ENCODE measurements at regions not wholly inside any gene's neighbourhood (a gene's known extent, or its start where the extent isn't known, plus 50 kb on each side); places are given as distances from the start of the nearest gene placed in this dataset.

GRCh38 chr10:57925045-57925444 is 342.6 kb downstream of the IPMK start:
- TF ChIP-seq POLR2AphosphoS2 (IDR thresholded peaks at IDR 0.05; ENCODE audit: low read depth, low read length) (no peak), EZH2 (conservative IDR thresholded peaks at IDR 0.05; ENCODE audit: low read depth, low read length) (no peak), NR2F6 (IDR thresholded peaks at IDR 0.05) (no peak), NR2F6 (CRISPR knock-in tag; IDR thresholded peaks at IDR 0.05) (no peak), TCF7 (IDR thresholded peaks at IDR 0.05; ENCODE audit: low read depth) (no peak), ZNF777 (CRISPR knock-in tag; IDR thresholded peaks at IDR 0.05) (no peak), NBN (conservative IDR thresholded peaks at IDR 0.05) (no peak), CEBPB (IDR thresholded peaks at IDR 0.05; ENCODE audit: borderline replicate concordance, low read depth, low read length) (no peak), PCBP2 (optimal IDR thresholded peaks at IDR 0.05; ENCODE audit: low read depth, low read length, poor library complexity, severe bottlenecking) (no peak), POLR2A (IDR thresholded peaks at IDR 0.05; ENCODE audit: insufficient read depth in 1 of 2, low read depth in 2 of 2, low read length in 2 of 2) (no peak), TARDBP (CRISPR knock-in tag; IDR thresholded peaks at IDR 0.05) (no peak)
- TF ChIP-seq, protein P1, sequence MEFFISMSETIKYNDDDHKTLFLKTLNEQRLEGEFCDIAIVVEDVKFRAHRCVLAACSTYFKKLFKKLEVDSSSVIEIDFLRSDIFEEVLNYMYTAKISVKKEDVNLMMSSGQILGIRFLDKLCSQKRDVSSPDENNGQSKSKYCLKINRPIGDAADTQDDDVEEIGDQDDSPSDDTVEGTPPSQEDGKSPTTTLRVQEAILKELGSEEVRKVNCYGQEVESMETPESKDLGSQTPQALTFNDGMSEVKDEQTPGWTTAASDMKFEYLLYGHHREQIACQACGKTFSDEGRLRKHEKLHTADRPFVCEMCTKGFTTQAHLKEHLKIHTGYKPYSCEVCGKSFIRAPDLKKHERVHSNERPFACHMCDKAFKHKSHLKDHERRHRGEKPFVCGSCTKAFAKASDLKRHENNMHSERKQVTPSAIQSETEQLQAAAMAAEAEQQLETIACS (CRISPR knock-in tag; IDR thresholded peaks at IDR 0.05) = no peak
- TF ChIP-seq, protein P2, sequence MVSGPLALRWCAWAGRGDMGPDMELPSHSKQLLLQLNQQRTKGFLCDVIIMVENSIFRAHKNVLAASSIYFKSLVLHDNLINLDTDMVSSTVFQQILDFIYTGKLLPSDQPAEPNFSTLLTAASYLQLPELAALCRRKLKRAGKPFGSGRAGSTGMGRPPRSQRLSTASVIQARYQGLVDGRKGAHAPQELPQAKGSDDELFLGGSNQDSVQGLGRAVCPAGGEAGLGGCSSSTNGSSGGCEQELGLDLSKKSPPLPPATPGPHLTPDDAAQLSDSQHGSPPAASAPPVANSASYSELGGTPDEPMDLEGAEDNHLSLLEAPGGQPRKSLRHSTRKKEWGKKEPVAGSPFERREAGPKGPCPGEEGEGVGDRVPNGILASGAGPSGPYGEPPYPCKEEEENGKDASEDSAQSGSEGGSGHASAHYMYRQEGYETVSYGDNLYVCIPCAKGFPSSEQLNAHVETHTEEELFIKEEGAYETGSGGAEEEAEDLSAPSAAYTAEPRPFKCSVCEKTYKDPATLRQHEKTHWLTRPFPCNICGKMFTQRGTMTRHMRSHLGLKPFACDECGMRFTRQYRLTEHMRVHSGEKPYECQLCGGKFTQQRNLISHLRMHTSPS (CRISPR knock-in tag; IDR thresholded peaks at IDR 0.05; ENCODE audit: low read depth) = no peak
- TF ChIP-seq, protein P3, sequence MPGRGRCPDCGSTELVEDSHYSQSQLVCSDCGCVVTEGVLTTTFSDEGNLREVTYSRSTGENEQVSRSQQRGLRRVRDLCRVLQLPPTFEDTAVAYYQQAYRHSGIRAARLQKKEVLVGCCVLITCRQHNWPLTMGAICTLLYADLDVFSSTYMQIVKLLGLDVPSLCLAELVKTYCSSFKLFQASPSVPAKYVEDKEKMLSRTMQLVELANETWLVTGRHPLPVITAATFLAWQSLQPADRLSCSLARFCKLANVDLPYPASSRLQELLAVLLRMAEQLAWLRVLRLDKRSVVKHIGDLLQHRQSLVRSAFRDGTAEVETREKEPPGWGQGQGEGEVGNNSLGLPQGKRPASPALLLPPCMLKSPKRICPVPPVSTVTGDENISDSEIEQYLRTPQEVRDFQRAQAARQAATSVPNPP (CRISPR knock-in tag; IDR thresholded peaks at IDR 0.05) = no peak

Measured in HepG2 (cell line).